Fibroblast of pulmonary artery (primary cell): ENCODE measurements at regions not wholly inside any gene's neighbourhood (a gene's known extent, or its start where the extent isn't known, plus 50 kb on each side); places are given as distances from the start of the nearest gene placed in this dataset.

ENCODE experiments used
- DNase-seq: peaks from one replicate; pipeline ENCODE4 v3.0.0-alpha.2; 2010; ENCODE audit warnings: low read depth
- H3K4me3 ChIP-seq: replicated peaks from 2 replicates; pipeline ENCODE4 v1.5.1; 2011; ENCODE audit warnings: low read depth, mild to moderate bottlenecking, control low read depth, low read length, moderate library complexity
- TF ChIP-seq, protein P1 (sequence below): IDR thresholded peaks from 2 replicates; pipeline ENCODE4 v1.5.1; 2011; ENCODE audit warnings: mild to moderate bottlenecking, control low read depth, low read length, inconsistent platforms; ENCODE audit errors: missing control alignments

DNA sequence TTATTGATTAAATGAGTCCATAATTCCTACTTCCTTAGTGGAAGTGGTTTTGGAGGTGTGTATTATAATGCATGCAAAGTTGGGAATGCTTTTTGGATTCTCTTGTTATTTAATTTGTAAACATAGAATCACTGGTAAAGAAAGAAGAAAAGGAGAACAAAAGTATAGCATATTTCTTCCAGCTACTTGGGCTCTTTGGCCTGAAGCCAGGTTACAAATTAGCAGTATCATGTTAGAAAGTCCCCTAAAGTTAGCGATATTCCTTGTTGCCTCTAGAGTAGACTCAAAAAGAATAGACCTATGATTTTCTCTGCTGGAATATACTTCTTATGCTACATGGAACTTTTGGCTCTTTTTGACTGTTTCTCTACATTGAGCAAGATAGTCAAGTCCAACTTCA, 60.6 kb upstream of the CD28 start:
- TF ChIP-seq, protein P1, sequence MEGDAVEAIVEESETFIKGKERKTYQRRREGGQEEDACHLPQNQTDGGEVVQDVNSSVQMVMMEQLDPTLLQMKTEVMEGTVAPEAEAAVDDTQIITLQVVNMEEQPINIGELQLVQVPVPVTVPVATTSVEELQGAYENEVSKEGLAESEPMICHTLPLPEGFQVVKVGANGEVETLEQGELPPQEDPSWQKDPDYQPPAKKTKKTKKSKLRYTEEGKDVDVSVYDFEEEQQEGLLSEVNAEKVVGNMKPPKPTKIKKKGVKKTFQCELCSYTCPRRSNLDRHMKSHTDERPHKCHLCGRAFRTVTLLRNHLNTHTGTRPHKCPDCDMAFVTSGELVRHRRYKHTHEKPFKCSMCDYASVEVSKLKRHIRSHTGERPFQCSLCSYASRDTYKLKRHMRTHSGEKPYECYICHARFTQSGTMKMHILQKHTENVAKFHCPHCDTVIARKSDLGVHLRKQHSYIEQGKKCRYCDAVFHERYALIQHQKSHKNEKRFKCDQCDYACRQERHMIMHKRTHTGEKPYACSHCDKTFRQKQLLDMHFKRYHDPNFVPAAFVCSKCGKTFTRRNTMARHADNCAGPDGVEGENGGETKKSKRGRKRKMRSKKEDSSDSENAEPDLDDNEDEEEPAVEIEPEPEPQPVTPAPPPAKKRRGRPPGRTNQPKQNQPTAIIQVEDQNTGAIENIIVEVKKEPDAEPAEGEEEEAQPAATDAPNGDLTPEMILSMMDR, result no peak
- no peak overlapping the region for H3K4me3 ChIP-seq
- no peak for DNase-seq

DNA sequence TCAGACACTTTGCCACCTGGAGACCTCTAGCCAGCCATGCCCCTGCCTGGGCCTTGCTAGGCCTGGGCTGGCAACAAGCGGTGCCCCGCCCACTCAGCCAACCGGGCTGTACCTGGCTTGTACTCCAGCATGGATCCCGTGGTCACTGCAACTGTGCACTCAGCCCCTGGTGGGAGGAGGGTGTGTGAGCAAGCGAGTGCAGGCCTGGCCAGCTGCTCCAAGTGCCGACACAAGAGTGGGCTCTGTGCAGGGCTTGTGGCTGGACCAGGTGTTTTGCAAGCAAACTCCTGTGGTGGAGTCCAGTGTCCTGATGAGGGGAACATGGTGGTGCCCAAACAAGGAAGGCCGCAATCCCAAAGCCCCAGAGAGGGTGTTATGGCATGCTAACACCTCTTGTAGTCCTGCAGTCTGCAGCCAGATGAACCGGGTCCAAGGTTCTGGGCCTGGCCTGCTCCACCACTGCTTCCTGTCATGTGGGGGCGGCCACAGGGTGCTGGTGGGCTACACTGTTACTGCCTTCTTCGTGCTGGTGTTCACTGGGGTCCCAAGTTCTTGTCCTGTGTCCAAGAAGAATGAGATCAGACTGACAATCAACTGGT, 60.1 kb upstream of the CD28 start:
- DNase-seq, result no peak
- TF ChIP-seq, protein P1, result no peak
- no peak overlapping the region for H3K4me3 ChIP-seq

DNA sequence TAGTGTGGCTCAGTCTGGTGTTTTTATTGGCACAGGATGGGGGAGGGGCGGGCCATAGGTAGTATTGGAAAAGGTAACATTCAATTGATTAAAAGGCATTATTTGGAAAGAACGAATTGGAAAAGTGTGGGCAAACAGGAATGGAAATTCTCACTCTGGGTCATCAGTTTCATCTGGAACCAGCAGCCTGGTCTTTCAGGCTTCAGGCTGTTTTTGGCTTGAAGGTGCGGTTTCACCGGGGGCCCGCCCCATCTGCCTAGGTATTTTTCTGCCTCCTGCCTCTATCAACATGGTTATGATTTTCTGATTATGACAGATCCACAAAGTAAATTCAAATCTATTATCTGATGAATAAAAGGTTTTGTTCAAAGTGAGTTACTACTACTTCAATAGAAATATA, 59.5 kb upstream of the CD28 start:
- H3K4me3 ChIP-seq, result no peak overlapping the region
- TF ChIP-seq, protein P1, result no peak
- DNase-seq, result no peak

DNA sequence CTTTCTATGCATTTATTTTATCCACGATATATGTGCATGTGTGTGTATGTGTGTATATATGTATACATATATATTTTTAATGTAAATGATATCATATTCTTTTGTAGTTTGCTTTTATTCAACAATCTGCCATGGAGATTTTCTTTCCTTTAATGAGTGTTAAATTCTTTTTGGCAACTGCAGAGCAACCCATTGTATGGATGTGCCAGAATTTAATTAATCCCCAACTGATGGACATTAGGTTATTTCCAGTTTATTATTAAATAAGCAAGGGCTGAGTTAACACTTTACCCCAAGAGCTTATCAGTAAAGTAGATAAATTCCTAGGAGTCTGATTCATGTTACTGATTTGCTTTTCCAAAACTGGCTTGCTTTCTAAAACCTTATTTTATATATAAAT, 58.9 kb upstream of the CD28 start:
- no peak for DNase-seq
- TF ChIP-seq, protein P1, result no peak

DNA sequence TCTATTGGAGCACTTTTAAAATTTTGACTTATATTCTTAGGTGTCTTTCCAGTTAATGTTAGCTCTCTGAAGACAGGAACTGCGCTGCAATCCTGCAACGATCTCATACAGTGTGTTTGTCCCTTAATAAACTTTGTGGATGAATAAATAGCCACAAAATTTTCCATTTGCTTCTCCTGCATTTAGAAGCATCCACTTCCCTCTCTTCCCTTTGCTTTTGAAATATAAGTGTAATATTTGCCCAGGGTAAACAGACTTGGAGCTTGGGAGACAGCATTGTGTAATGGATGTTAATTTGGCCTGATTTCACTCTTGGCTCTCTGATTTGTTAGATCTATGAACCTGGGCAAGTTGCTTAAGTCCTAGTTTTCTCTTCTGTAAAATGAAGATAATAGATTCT, 58.2 kb upstream of the CD28 start:
- TF ChIP-seq, protein P1, result no peak
- no peak overlapping the region for H3K4me3 ChIP-seq
- DNase-seq, result no peak

More for the DNA sequence above, 58.9 kb upstream of the CD28 start:
- no peak overlapping the region for H3K4me3 ChIP-seq

DNA sequence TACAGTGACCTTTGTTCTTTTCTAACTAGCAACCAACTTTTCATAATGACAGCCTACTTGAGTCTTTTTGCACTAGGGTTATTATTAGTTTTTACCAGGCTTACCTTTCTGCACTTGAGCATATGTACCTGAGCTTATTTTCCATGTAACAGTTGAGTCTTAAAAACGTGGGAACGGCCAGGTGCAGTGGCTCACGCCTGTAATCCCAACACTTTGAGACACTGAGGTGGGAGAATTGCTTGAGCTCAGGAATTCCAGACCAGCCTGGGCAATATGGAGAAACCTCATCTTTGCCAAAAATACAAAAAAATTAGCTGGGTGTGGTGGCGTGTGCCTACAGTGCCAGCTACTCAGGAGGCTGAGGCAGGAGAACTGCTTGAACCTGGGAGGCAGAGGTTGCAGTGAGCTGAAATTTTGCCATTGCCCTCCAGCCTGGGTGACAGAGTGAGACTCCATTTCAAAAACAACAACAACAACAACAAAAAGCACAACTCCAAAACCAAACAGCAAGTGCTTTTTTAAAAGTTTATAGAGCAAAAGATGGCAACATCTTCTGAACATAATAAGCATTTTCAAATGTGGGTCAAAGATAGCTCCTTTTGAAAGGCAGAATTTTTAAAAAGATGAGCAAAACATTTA, 57.1 kb upstream of the CD28 start:
- H3K4me3 ChIP-seq, result no peak overlapping the region
- DNase-seq, result no peak
- TF ChIP-seq, protein P1, result no peak
